IPS-20b (cell line): ENCODE measurements at regions not wholly inside any gene's neighbourhood (a gene's known extent, or its start where the extent isn't known, plus 50 kb on each side); places are given as distances from the start of the nearest gene placed in this dataset.

Experiments used
- H3K27ac ChIP-seq: one replicate; pipeline ENCODE4 v1.5.1; 2013; ENCODE audit warnings: low read length
- H3K27me3 ChIP-seq: 2 replicates; pipeline ENCODE4 v1.6.1; 2013; ENCODE audit warnings: mild to moderate bottlenecking, low read length, inconsistent platforms; ENCODE audit not compliant: insufficient read depth
- H3K36me3 ChIP-seq: 2 replicates; pipeline ENCODE4 v1.6.1; 2013; ENCODE audit warnings: low read depth, mild to moderate bottlenecking, inconsistent platforms, low read length, moderate library complexity; ENCODE audit not compliant: insufficient read depth
- H3K4me1 ChIP-seq: 2 replicates; pipeline ENCODE4 v1.6.1; 2013; ENCODE audit warnings: mild to moderate bottlenecking, control low read depth, inconsistent platforms, low read length, moderate library complexity; ENCODE audit not compliant: insufficient read depth
- H3K4me3 ChIP-seq: 2 replicates; pipeline ENCODE4 v1.5.1; 2013; ENCODE audit warnings: mild to moderate bottlenecking, low read length, inconsistent platforms
- H3K9ac ChIP-seq: 2 replicates; pipeline ENCODE4 v1.6.1; 2013; ENCODE audit warnings: low read depth, mild to moderate bottlenecking, inconsistent platforms, low read length, moderate library complexity
- H3K9me3 ChIP-seq: 2 replicates; pipeline ENCODE4 v1.6.1; 2013; ENCODE audit warnings: mild to moderate bottlenecking, low read depth, low read length, inconsistent platforms; ENCODE audit not compliant: insufficient read depth

- Histone ChIP-seq H3K9me3 (no peaks in the 10 kb centered on the region), H3K36me3 (no peaks in the 10 kb centered on the region), H3K4me1 (peaks cover 5% of the 10 kb centered on the region; the same call in 1 of the 2 replicates), H3K27me3 (no peaks in the 10 kb centered on the region), H3K27ac (no peak overlapping the region), H3K9ac (no peak overlapping the region), H3K4me3 (no peak overlapping the region)
These were observed 145.0 kb upstream of the DSEL start for GRCh38 chr18:67661555-67661954.

GRCh38 chr18:67654101-67654500 lies 137.6 kb upstream of the DSEL start:
- Histone ChIP-seq H3K4me1 (no peaks in the 10 kb centered on the region), H3K9ac (no peak overlapping the region), H3K27ac (no peak overlapping the region), H3K9me3 (no peaks in the 10 kb centered on the region), H3K36me3 (no peaks in the 10 kb centered on the region), H3K4me3 (no peak overlapping the region), H3K27me3 (no peaks in the 10 kb centered on the region)

GRCh38 chr18:67652288-67652687 lies 135.8 kb upstream of the DSEL start:
- H3K4me3 ChIP-seq: no peak overlapping the region
- H3K36me3 ChIP-seq: no peaks in the 10 kb centered on the region
- no peaks in the 10 kb centered on the region for H3K27me3 ChIP-seq
- no peak overlapping the region for H3K9ac ChIP-seq
- H3K27ac ChIP-seq: no peak overlapping the region
- H3K9me3 ChIP-seq: no peaks in the 10 kb centered on the region
- H3K4me1 ChIP-seq: no peaks in the 10 kb centered on the region

GRCh38 chr18:67651438-67651837 lies 134.9 kb upstream of the DSEL start:
- Histone ChIP-seq H3K9ac (no peak overlapping the region), H3K36me3 (no peaks in the 10 kb centered on the region), H3K4me3 (no peak overlapping the region), H3K27me3 (no peaks in the 10 kb centered on the region), H3K9me3 (no peaks in the 10 kb centered on the region), H3K4me1 (no peaks in the 10 kb centered on the region), H3K27ac (no peak overlapping the region)

GRCh38 chr18:67650686-67651385 lies 134.3 kb upstream of the DSEL start:
- Histone ChIP-seq H3K27ac (no peak overlapping the region), H3K4me3 (no peak overlapping the region), H3K4me1 (no peaks in the 10 kb centered on the region), H3K9ac (no peak overlapping the region), H3K36me3 (no peaks in the 10 kb centered on the region), H3K27me3 (no peaks in the 10 kb centered on the region), H3K9me3 (no peaks in the 10 kb centered on the region)

- Histone ChIP-seq H3K27me3 (no peaks in the 10 kb centered on the region), H3K4me3 (no peak overlapping the region), H3K27ac (no peak overlapping the region)
These were observed 130.4 kb upstream of the DSEL start for GRCh38 chr18:67646890-67647289.

GRCh38 chr18:67644226-67644625 lies 127.7 kb upstream of the DSEL start:
- no peaks in the 10 kb centered on the region for H3K27me3 ChIP-seq
- no peaks in the 10 kb centered on the region for H3K9me3 ChIP-seq
- no peak overlapping the region for H3K27ac ChIP-seq
- no peak overlapping the region for H3K4me3 ChIP-seq
- H3K36me3 ChIP-seq: no peaks in the 10 kb centered on the region
- H3K9ac ChIP-seq: no peak overlapping the region
- H3K4me1 ChIP-seq: no peaks in the 10 kb centered on the region

More at GRCh38 chr18:67646890-67647289, 130.4 kb upstream of the DSEL start:
- H3K36me3 ChIP-seq: no peaks in the 10 kb centered on the region
- H3K9me3 ChIP-seq: no peaks in the 10 kb centered on the region
- H3K9ac ChIP-seq: no peak overlapping the region
- H3K4me1 ChIP-seq: no peaks in the 10 kb centered on the region

GRCh38 chr18:67639872-67640271 lies 123.4 kb upstream of the DSEL start:
- Histone ChIP-seq H3K4me3 (no peak overlapping the region), H3K4me1 (peaks cover 12% of the 10 kb centered on the region; the same call in 1 of the 2 replicates), H3K36me3 (no peaks in the 10 kb centered on the region), H3K9ac (no peak overlapping the region), H3K27ac (no peak overlapping the region), H3K27me3 (no peaks in the 10 kb centered on the region), H3K9me3 (no peaks in the 10 kb centered on the region)

GRCh38 chr18:67636597-67637385 lies 120.3 kb upstream of the DSEL start:
- Histone ChIP-seq H3K36me3 (no peaks in the 10 kb centered on the region), H3K4me1 (peaks cover 30% of the 10 kb centered on the region), H3K9me3 (no peaks in the 10 kb centered on the region), H3K27me3 (no peaks in the 10 kb centered on the region), H3K4me3 (no peak overlapping the region), H3K9ac (no peak overlapping the region), H3K27ac (no peak overlapping the region)

GRCh38 chr18:67634631-67635338 lies 118.3 kb upstream of the DSEL start:
- Histone ChIP-seq H3K9me3 (no peaks in the 10 kb centered on the region), H3K36me3 (no peaks in the 10 kb centered on the region), H3K9ac (no peak overlapping the region; the same call in 1 of the 2 replicates), H3K4me1 (peaks cover 40% of the 10 kb centered on the region), H3K27ac (peak overlapping the region; percentile 1), H3K4me3 (peak overlapping the region; percentile 50), H3K27me3 (no peaks in the 10 kb centered on the region)

GRCh38 chr18:67633939-67634338 lies 117.4 kb upstream of the DSEL start:
- Histone ChIP-seq H3K9ac (no peak overlapping the region; the same call in 1 of the 2 replicates), H3K27ac (peak overlapping the region; percentile 8), H3K27me3 (no peaks in the 10 kb centered on the region), H3K36me3 (no peaks in the 10 kb centered on the region), H3K4me1 (peaks cover 40% of the 10 kb centered on the region), H3K4me3 (peak overlapping the region; percentile 50), H3K9me3 (no peaks in the 10 kb centered on the region)
